ENCODE measurements at regions not wholly inside any gene's neighbourhood (a gene's known extent, or its start where the extent isn't known, plus 50 kb on each side); places are given as distances from the start of the nearest gene placed in this dataset.

GRCh38 chr13:63632321-63632720 lies 2216.7 kb upstream of the PCDH20 start:
- ChIA-PET POLR2A (no interaction called here), CTCF (no interaction called here)
- Mint-ChIP-seq H3K27me3 (no peaks in the 10 kb centered on the region), H3K4me3 (no peak overlapping the region), H3K36me3 (ENCODE audit: low read depth) (no peaks in the 10 kb centered on the region), H3K27ac (no peak overlapping the region), H3K4me1 (ENCODE audit: low read depth) (no peaks in the 10 kb centered on the region), H3K9me3 (peaks cover 11% of the 10 kb centered on the region)
- H3K4me1 ChIP-seq (ENCODE audit: insufficient read depth, low read length), result no peaks in the 10 kb centered on the region
- no peak for ATAC-seq (ENCODE audit: poor library complexity)
- no peaks in the 10 kb centered on the region for H3K27me3 ChIP-seq (ENCODE audit: control insufficient read depth in 1 of 2, insufficient read depth in 2 of 2, low read length in 2 of 2)
- no peak overlapping the region for H3K27ac ChIP-seq (ENCODE audit: low read depth in 1 of 2, low read length in 2 of 2)
- intact Hi-C loops (cut with DNase I, micrococcal nuclease), result no loop called here
- no peak for DNase-seq
- no peaks in the 10 kb centered on the region for H3K36me3 ChIP-seq (ENCODE audit: insufficient read depth, low read length)
- H3K9me3 ChIP-seq (ENCODE audit: control insufficient read depth in 1 of 2, insufficient read depth in 1 of 2, low read length in 2 of 2), result peaks cover 0 to 4% of the 10 kb centered on the region in 2 experiments
- no peak overlapping the region for H3K4me3 ChIP-seq (ENCODE audit: low read length)
- no peak for TF ChIP-seq CTCF (IDR thresholded peaks at IDR 0.05)

- H3K36me3 ChIP-seq (ENCODE audit: insufficient read depth, low read length), result no peaks in the 10 kb centered on the region
- no peaks in the 10 kb centered on the region for H3K36me3 Mint-ChIP-seq (ENCODE audit: low read depth)
- H3K4me3 Mint-ChIP-seq, result no peak overlapping the region
- no peak for TF ChIP-seq CTCF (IDR thresholded peaks at IDR 0.05)
- H3K27me3 ChIP-seq (ENCODE audit: control insufficient read depth in 1 of 2, insufficient read depth in 2 of 2, low read length in 2 of 2), result no peaks in the 10 kb centered on the region
- no peaks in the 10 kb centered on the region for H3K4me1 Mint-ChIP-seq (ENCODE audit: low read depth)
- CTCF ChIA-PET, result no interaction called here
- H3K27me3 Mint-ChIP-seq, result no peaks in the 10 kb centered on the region
- ATAC-seq (ENCODE audit: poor library complexity) (no peak), DNase-seq (no peak)
- H3K9me3 Mint-ChIP-seq, result peaks cover 14% of the 10 kb centered on the region
- intact Hi-C loops (cut with DNase I, micrococcal nuclease), result no loop called here
- H3K27ac ChIP-seq (ENCODE audit: low read depth in 1 of 2, low read length in 2 of 2), result no peak overlapping the region
- no peak overlapping the region for H3K27ac Mint-ChIP-seq
- H3K4me3 ChIP-seq (ENCODE audit: low read length), result no peak overlapping the region
- POLR2A ChIA-PET, result no interaction called here
- peaks cover 0 to 4% of the 10 kb centered on the region in 2 experiments for H3K9me3 ChIP-seq (ENCODE audit: control insufficient read depth in 1 of 2, insufficient read depth in 1 of 2, low read length in 2 of 2)
- no peaks in the 10 kb centered on the region for H3K4me1 ChIP-seq (ENCODE audit: insufficient read depth, low read length)
Observed at GRCh38 chr13:63631006-63631405, 2215.4 kb upstream of the PCDH20 start.

- Mint-ChIP-seq H3K4me1 (ENCODE audit: low read depth) (no peaks in the 10 kb centered on the region), H3K9me3 (peaks cover 14% of the 10 kb centered on the region), H3K27ac (no peak overlapping the region), H3K36me3 (ENCODE audit: low read depth) (no peaks in the 10 kb centered on the region), H3K27me3 (no peaks in the 10 kb centered on the region), H3K4me3 (no peak overlapping the region)
- H3K9me3 ChIP-seq (ENCODE audit: control insufficient read depth in 1 of 2, insufficient read depth in 1 of 2, low read length in 2 of 2), result peaks cover 4% of the 10 kb centered on the region in 2 experiments
- no peak overlapping the region for H3K4me3 ChIP-seq (ENCODE audit: low read length)
- ChIA-PET CTCF (no interaction called here), POLR2A (no interaction called here)
- H3K27ac ChIP-seq (ENCODE audit: low read depth in 1 of 2, low read length in 2 of 2), result no peak overlapping the region
- H3K4me1 ChIP-seq (ENCODE audit: insufficient read depth, low read length), result no peaks in the 10 kb centered on the region
- H3K27me3 ChIP-seq (ENCODE audit: control insufficient read depth in 1 of 2, insufficient read depth in 2 of 2, low read length in 2 of 2), result no peaks in the 10 kb centered on the region
- ATAC-seq (ENCODE audit: poor library complexity) (no peak), DNase-seq (no peak)
- no peaks in the 10 kb centered on the region for H3K36me3 ChIP-seq (ENCODE audit: insufficient read depth, low read length)
- intact Hi-C loops (cut with DNase I, micrococcal nuclease), result no loop called here
- no peak for TF ChIP-seq CTCF (IDR thresholded peaks at IDR 0.05)
Observed at GRCh38 chr13:63629591-63629990, 2213.9 kb upstream of the PCDH20 start.
